WERI-Rb-1 (cell line): ENCODE measurements at regions not wholly inside any gene's neighbourhood (a gene's known extent, or its start where the extent isn't known, plus 50 kb on each side); places are given as distances from the start of the nearest gene placed in this dataset.

ENCODE experiments used
- DNase-seq: peaks from one replicate; pipeline ENCODE4 v3.0.0-alpha.2; 2020
- H3K27ac ChIP-seq: fragments of 250-450 bp; sonication (Bioruptor Pico); 2 replicates; pipeline ENCODE4 v1.5.1; 2020; ENCODE audit warnings: mild to moderate bottlenecking, moderate library complexity
- H3K27me3 ChIP-seq: fragments of 250-450 bp; sonication (Bioruptor Pico); 2 replicates; pipeline ENCODE4 v1.5.1; 2021; ENCODE audit warnings: mild to moderate bottlenecking, low read depth, moderate library complexity; ENCODE audit not compliant: insufficient read depth, severe bottlenecking
- H3K36me3 ChIP-seq: fragments of 250-450 bp; sonication (Bioruptor Pico); 2 replicates; pipeline ENCODE4 v1.5.1; 2020; ENCODE audit warnings: mild to moderate bottlenecking, moderate library complexity
- H3K4me3 ChIP-seq: 2 replicates; pipeline ENCODE4 v1.5.1; 2011; ENCODE audit warnings: low read depth, mild to moderate bottlenecking, control low read depth, low read length
- H3K9me3 ChIP-seq: fragments of 250-450 bp; sonication (Bioruptor Pico); 2 replicates; pipeline ENCODE4 v1.5.1; 2021; ENCODE audit warnings: mild to moderate bottlenecking, moderate library complexity; ENCODE audit not compliant: severe bottlenecking
- CTCF ChIP-seq: IDR thresholded peaks from 2 replicates; pipeline ENCODE4 v1.5.1; 2011; ENCODE audit warnings: low read depth, mild to moderate bottlenecking, control low read depth, inconsistent platforms, low read length

GRCh38 chr6:103231181-103231580, 1628.5 kb downstream of the HACE1 start:
- no peak overlapping the region for H3K27ac ChIP-seq
- H3K4me3 ChIP-seq, result no peak overlapping the region
- H3K9me3 ChIP-seq, result no peaks in the 10 kb centered on the region
- H3K36me3 ChIP-seq, result no peaks in the 10 kb centered on the region
- no peak for TF ChIP-seq CTCF
- H3K27me3 ChIP-seq, result no peaks in the 10 kb centered on the region
- no peak for DNase-seq

- no peak for TF ChIP-seq CTCF
These were observed 1643.9 kb downstream of the HACE1 start for GRCh38 chr6:103215847-103216246.

GRCh38 chr6:103210686-103211085, 1649.0 kb downstream of the HACE1 start:
- DNase-seq, result no peak
- Histone ChIP-seq H3K27me3 (no peaks in the 10 kb centered on the region), H3K4me3 (no peak overlapping the region), H3K27ac (no peak overlapping the region), H3K36me3 (no peaks in the 10 kb centered on the region), H3K9me3 (no peaks in the 10 kb centered on the region)
- no peak for TF ChIP-seq CTCF

More at GRCh38 chr6:103215847-103216246, 1643.9 kb downstream of the HACE1 start:
- no peak overlapping the region for H3K27ac ChIP-seq
- H3K9me3 ChIP-seq, result no peaks in the 10 kb centered on the region
- no peaks in the 10 kb centered on the region for H3K27me3 ChIP-seq
- H3K4me3 ChIP-seq, result no peak overlapping the region
- DNase-seq, result no peak
- no peaks in the 10 kb centered on the region for H3K36me3 ChIP-seq

GRCh38 chr6:103198386-103198785, 1661.3 kb downstream of the HACE1 start:
- H3K27ac ChIP-seq, result no peak overlapping the region

GRCh38 chr6:103193413-103193812, 1666.3 kb downstream of the HACE1 start:
- H3K9me3 ChIP-seq, result no peaks in the 10 kb centered on the region
- H3K36me3 ChIP-seq, result no peaks in the 10 kb centered on the region
- no peak overlapping the region for H3K27ac ChIP-seq
- no peak for DNase-seq
- TF ChIP-seq CTCF, result no peak
- no peaks in the 10 kb centered on the region for H3K27me3 ChIP-seq
- H3K4me3 ChIP-seq, result no peak overlapping the region

More at GRCh38 chr6:103198386-103198785, 1661.3 kb downstream of the HACE1 start:
- DNase-seq, result no peak
- no peak overlapping the region for H3K4me3 ChIP-seq
- no peak for TF ChIP-seq CTCF
- no peaks in the 10 kb centered on the region for H3K36me3 ChIP-seq
- H3K9me3 ChIP-seq, result no peaks in the 10 kb centered on the region
- H3K27me3 ChIP-seq, result no peaks in the 10 kb centered on the region

GRCh38 chr6:103191391-103192093, 1668.2 kb downstream of the HACE1 start:
- no peak overlapping the region for H3K4me3 ChIP-seq
- no peak for DNase-seq
- H3K27ac ChIP-seq, result no peak overlapping the region
- no peaks in the 10 kb centered on the region for H3K27me3 ChIP-seq
- no peak for TF ChIP-seq CTCF
- no peaks in the 10 kb centered on the region for H3K36me3 ChIP-seq
- H3K9me3 ChIP-seq, result no peaks in the 10 kb centered on the region
